ENCODE measurements at regions not wholly inside any gene's neighbourhood (a gene's known extent, or its start where the extent isn't known, plus 50 kb on each side); places are given as distances from the start of the nearest gene placed in this dataset.
"Not testable (repeated sequence)": the region's sequence is repeated elsewhere in the genome, so short reads cannot be mapped to it uniquely, and the experiment has no call there.

DNA sequence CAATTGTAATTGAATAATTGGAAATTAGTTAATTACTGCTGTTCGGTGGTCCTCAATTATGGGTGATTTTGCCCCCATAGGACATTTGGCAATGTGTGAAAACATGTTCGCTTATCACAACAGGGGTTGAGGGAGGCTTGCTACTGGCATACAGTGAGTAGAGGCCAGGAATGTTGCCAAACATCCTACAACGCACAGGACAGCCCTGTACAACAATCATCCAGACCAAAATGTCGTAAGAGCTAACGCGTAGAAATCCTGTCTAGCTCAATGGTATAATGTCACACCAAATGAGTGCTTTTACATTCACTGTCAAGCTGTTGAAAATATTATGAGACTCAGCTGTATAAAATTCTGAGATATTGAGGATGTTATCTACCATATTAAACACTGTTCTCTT is 464.4 kb upstream of the TUSC1 start:
- DNase-seq: no peak

DNA sequence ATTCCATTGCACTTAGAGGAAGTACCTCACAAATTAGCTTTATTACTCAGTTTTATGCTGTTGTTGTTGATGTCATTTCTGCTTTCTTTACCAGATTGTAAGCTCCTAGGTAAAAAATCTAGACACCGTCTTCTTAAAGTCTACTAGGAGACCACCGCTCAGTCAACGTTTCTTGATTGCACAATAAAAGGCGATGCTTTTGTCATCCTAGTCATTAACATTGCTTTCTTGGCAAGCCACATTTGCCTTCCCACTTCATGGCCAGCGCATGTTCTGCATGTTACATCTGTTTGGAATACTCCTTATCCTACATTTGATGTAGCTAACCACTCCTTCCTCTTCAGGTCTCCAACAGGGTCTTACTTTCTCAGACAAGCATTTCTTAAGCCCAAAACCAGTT is 464.0 kb upstream of the TUSC1 start:
- no peak for DNase-seq

DNA sequence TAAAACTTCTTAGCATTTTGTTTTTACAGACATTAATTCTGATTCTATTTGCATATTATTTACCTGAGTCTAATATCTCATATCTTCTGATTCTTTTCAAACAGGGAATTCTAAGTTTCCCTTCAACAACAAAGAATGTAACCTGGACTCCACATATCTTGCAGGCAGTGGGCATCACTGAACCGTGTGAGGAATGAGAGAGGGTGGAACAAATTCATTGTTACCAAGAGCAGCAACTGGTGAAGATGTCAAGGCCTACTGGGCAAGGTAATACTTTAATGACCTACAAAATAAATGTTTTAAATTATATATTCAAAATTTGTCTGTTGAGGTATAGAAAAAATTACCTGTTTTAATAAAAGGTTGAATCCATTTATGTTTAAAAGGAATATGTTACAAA is 455.3 kb upstream of the TUSC1 start:
- no peak for DNase-seq

DNA sequence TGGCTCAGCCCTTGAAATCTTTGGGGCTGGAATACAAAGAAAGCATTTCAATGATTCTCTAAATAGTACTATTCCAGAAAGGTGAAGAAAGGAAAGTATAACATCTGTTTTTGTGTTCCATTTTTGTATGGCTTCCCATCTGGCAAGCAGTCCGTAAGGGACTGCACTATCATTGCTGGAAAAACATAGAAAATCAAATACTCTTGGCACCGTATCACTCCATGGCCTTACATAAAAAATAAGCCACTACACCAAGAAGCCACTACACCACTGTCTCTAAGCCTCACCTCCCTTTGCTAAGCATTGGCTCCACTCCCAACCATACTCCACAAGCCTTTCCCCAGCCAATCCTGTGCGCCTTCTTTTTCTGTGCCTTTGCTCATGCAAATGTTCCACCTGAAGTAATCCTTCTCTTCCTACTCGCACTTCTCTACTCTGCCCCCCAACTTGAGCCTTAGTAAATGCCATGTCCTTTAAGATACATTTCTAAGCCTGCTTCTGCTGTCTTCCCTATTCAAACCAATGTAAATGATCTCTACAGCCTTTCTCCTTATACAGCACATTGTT is 454.6 kb upstream of the TUSC1 start:
- DNase-seq: no peak

DNA sequence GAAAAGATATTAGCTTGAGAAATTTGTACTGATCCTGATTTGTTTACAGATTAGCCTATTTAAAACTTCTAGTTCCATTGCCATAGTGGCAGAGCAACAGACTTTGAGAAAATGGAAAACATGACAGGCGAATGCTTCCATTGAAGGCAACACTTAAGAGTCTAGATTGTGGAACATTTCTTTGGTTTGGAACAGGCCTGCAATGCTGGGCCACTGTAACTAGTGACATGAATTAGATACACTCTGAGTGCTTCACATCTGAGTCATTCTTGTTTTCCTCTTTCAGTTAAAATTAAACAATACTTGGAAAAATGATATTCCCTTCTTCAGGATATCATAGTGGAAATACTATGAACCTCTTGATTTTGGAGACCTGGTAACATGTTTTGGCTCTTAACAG is 453.6 kb upstream of the TUSC1 start:
- DNase-seq: no peak

DNA sequence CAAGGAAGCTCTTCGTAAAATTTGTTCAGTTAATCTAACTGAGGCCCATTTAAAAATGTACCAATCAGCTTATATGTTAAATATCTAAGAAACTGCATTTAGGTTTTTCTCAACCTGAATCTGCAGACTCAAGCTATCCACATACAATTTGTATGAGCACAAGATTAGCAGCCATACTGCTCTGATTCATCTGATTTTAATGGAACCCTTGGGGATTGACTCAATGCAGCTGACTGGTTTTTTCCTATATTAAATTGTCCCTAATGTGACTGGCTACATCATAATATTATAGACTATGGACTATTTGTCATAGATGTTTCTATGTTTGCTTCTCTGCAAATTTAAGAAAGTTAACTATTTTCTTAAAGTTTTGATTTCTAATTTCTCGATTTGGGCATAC is 451.0 kb upstream of the TUSC1 start:
- DNase-seq: no peak

DNA sequence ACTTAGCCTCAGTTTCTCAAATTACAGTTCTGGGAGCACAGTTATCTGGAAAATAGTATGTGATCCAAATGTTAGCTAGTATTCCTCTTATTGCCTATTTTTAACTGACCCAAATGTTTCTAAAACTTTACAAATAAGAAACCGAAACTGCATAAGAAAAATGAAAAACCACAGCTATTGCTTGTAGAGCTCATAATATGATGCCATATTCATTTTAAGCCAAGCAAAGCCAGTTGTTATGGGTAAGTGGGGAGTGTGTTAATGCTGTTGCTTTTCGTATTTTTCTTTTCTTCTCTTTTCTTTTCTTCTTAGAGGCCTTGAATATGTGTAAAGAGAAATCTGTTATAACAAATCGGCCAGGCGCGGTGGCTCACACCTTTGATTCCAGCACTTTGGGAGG is 447.4 kb upstream of the TUSC1 start:
- DNase-seq: no peak

DNA sequence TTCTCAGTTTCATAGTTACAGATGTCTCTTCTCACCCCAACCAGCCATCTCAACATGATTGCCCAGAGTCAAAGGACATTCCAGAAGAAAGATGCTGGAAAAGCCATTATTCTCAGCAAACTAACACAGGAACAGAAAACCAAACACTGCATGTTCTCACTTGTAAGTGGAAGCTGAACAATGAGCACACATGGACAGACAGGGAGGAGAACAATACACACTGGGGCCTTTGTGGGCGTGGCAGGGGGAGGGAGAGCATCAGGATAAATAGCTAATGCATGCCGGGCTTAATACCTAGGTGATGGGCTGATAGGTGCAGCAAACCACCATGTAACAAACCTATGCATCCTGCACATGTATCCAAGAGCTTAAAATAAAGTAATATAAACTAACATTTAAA is 437.8 kb upstream of the TUSC1 start:
- DNase-seq: not testable (repeated sequence)

DNA sequence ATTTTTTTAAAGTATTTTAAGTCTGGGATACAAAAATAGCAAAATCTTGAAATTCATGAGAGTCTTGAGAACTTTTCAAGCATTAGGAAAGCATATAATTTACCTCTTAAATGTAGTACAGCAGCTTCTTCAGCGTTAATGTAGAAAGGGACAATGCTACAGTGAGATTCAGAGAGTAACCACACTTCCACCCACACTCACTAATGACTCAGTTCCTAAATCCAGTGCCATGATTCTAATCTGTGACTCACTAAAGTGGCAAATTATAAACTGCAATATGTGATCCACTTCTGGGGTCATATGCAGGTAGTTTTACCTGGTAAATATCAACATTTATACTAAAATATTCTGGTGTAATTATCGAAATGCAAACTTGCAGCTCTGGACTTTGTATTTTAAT is 434.5 kb upstream of the TUSC1 start:
- no peak for DNase-seq

DNA sequence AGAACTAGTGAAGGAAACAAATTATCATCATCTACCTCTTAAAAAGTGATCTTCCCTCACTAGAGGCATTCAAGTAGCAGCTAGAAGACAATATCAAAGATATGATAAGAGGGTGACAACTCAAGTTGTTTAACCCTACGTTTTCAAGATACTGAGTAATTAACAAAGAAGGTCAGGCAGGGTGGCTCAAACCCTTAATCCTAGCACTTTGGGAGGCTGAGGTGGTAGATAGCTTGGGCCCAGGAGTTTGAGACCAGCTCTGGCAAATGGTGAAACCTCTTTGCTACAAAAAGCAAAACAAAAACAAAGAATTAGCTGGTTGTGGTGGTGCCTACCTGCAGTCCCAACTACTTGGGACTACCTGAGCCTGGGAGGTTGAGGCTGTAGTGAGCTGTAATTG is 408.2 kb upstream of the TUSC1 start:
- DNase-seq: no peak

DNA sequence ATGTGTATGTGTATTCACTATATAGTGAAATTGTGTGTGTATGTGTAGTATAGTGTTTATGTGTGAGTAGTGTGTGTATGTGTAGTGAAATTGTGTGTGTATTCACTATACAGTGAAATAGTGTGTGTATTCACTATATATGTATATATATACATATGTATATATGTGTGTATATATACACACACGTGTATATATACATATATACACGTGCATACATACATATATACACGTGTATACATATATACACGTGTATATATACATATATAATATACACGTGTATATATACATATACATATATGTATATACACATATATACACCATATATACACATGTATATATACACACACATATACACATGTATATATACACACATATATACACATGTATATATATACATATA is 403.6 kb upstream of the TUSC1 start:
- DNase-seq: no peak

DNA sequence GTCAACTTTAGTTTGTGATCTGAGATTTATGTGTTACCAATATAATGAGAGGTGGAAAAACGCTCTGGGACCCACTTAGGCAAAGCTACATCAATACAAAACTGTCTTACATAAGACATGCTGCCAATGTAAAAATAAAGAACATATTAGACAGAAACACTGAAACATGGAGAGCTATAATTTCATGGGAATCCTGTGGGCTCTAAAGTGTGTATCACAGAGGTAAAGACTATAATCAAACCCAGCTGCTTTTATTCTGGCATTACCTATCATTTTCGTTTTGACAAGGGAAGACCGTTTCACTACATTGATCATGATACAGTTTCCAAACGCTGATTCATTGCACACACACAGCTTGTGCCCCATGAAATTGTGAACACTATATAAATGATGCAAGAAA is 400.5 kb upstream of the TUSC1 start:
- no peak for DNase-seq

DNA sequence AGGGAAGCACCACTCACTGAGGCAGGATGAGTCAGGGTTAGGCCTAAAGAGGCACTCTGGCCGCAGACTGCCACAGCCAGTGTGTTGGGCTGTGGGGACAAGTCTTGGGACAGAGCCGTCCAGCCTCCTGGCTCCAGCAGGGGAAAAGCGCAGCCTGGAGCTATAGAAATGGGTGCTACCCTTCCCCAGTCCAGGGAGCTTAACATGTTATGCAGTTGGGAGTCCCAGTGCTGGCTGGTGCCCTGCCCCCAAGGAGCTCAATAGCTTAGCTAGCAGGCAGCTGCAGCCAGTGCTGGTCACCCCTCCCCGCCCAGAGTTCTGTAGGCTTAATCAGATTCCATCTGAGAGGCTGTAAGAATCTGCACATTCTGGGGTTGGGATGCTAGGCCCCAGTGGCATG is 399.6 kb upstream of the TUSC1 start:
- no peak for DNase-seq

DNA sequence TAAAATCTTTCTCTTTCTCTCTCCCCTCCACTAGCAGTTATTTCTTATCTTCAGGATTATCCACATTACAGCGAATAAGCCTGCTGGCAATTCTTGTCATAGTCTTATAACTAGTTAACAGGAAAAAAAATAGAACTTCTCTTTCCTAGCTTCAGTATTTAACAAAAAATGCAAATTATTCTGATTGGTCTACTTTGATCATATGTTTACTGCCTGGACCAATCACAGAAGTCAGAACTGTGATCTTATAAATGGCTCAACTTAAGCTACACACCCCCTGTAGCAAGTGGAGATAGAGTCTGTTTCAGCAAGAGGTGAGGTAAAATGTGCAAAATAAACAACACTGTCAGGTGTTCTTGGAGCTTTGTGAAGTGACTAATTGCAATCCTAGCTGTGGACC is 389.4 kb upstream of the TUSC1 start:
- no peak for DNase-seq

DNA sequence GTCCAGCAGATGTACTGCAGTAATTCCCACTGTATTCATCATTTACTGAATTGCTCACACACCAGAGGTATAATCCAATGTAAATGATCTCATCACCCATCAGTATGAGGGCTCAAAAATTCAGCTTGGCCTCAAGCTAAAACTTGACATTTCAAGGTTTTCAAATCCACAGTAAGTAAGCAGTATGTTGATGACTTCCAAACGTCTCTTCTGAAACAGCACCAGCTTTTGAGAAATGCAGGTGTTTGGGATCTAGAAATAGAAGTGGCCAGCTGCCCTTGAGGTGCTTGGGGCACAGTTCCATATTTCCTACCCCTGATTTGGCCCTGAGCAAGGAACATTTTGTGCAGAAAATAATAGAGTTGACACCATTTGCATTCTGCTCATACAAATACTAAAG is 388.0 kb upstream of the TUSC1 start:
- no peak for DNase-seq

DNA sequence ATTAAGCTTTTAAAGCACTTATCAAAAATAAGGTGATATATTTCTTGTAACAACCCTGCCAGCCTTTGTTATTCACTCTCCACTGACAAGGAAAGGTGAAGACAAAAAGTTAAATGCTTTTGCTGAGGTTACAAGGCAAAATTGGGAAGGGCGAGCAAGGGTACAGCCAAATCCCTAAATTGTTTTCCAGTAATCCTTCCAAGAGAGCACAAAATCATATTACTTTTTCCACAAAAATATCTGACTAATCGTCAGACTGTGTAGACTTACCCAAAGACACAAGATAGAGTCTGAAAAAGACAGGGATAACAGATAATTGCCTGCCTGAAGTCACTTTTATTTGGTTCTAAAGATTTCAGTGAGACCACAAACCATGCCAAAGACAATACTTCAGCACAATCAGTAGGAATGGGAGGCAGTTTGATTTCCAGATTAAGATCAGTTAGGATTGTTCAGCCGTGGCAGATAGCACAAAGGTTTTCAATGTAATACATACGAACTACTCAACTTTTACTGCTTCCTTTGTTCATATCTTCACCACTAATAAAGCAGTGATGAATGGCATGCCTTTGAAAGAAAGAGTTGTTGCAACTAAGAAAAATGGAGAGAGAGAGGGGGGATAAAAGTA is 383.8 kb upstream of the TUSC1 start:
- DNase-seq: no peak

DNA sequence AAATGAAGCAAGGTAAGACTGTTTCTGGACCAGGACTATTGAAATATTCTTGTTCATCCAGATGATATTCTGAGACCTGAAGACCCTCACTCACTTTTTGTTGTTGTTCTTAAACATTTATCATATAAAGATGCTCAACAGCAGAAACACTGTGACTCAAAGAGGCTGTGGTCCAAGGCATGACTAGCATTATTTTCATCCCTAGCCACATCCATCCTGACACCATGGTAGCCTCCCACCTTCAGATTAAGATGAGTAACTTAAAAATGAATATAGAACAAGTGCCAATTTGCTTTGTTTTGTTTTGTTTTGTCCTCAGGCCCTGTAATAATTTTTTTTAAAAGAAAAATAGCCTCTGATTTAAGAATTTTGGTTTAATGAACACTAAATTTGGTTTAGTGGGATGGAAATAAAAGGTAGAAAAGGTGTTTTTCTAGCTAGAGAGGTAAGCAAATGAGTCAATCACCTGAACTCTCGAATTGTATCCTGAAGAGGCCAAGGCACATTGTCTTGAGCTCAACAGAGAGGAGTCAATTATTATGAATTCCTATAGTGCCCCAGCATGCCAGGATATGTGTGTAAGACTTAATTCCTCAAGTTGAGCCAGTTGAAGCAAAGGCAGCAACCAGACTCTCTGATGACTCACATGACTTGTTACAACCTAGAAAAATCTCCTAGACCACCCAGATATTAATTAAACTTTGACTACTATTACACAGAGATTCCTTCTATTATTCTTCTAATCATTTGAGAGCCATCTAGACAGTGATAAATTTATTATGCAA is 380.1 kb upstream of the TUSC1 start:
- no peak for DNase-seq

DNA sequence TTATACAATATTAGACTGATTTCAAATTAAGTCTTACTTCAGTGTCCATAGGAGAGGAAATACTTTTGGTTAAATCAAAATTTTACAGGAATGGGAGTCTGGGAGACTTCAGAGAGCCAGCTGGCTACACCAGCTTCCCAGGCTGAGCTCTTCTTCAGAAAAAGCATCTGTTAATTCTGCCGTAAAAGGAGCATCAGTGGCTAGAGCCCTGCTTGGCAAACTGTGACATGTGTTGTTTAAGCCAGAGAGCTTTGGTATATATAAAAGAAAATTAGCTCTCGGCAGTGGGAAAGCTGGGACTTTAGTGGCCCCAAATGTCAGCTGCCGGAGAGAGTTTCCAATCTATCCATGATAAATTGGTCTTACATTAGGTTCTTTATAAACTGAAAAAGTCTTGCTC is 378.8 kb upstream of the TUSC1 start:
- no peak for DNase-seq

DNA sequence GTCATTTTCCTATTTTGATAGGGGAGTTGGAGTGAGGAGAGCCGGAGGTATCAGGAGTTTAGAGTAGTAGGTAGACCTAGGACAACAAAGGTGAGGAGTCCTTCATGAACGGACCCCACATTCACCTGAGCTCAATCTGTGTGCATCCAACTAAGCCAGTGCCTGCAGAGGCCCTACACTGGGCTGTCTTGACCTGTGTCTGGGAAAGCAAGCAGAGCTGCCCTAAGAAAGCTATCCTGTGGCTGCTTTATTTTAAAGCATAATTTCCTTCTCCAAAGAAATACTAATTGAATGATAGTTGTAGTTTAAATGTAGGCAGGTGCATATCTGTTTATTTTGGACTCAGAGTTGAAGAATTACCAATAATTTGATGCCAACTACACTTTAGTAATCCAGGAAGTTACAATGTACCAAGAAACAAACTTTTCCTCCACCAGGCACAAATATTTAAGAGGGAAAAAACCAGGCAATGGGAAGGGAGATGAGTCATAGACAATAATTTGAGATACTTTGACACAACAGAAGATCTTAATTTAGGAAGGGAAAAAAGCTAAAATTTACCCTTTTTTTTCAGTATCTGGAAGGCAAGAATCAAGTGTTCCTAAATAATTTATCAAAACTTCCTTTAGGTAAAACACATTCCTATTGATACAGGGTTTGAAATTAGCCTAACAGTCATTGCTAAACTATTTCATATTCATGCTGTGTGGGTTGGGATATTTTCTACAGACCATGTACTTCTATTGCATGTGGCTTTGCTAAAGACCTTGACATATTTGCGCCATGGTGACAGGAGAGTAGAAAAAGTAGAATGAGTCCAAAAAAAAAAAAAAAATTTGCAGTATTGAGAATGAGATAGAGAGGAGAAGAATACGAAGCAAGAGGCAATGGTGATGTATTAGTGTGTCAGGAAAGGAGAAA is 376.6 kb upstream of the TUSC1 start:
- no peak for DNase-seq

DNA sequence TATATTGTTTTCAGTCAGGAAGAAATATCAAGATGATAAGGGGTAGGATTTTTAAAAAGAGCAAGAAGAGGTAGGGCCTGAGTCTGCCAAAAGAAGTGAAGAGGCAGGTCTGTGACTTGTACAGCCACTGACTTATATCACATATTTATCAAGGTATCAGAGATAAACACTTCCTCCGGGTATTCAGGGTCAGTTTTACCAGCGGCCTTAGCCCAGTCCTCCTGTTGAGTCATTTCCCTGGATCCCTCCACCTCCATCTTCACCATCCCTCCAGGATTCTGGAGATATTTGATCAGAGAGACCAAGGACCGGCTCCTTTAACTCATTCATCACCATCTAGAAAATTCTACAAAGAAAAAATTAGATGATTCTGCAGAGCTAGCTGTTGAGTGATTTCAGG is 375.7 kb upstream of the TUSC1 start:
- no peak for DNase-seq

DNA sequence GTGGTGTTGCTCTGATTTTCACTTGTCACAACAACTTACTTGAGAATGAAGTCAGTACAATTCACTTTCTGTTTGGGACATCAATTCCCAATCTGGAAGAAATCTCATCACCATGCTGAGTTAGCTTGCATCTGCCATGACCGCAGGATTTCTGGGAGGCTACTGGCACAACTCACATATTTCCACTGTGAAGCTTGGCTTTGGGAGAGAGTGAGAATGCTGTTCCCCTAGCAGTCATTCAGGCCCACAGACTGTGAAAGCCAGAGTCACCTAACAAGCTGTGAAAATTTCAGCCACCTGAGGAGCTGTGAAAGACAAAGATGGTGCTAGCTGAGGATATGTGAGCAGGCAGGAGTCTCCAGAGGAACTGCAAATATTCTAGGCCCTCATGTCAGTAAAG is 365.2 kb upstream of the TUSC1 start:
- no peak for DNase-seq

DNA sequence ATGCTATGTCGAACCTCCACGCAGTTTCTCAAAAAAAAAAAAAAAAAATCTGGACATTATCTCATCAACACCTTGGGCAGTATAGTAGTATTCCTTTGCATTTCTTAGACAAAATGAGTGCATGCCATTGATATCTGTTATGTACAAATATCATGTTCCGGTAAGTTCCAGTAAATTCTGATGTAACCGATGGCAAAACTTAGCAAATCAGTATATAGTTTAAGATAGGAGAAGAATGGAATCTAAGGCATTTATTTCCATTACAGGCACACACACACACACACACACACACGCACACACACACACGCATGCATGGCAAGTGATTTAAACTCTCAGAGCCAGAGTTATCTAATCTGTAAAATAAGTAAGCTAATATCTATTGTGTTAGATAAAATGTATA is 356.5 kb upstream of the TUSC1 start:
- no peak for DNase-seq

DNA sequence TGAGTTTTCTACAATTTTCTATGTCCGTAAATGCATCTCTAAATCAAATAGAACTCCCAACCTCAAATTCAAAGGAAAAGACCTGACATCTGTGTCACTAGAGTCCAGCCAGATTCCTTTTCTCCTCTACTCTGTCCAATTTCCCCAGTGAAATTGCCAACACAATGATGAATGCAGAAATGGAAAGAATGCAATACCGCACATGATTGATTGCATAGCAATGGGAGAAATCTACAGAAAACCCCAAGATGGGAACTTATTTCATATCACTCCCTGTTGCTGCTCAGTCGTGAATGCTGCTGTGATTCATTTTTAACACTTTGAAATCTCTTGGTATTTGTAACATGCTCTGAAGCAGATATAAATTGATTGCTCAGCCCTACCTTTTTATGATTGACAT is 355.1 kb upstream of the TUSC1 start:
- no peak for DNase-seq

Measured in NCI-H2029 treated with DMSO at 0.1 percent for 48 hours (cell line).